Lower leg skin (tissue), 4 donors: ENCODE measurements at regions not wholly inside any gene's neighbourhood (a gene's known extent, or its start where the extent isn't known, plus 50 kb on each side); places are given as distances from the start of the nearest gene placed in this dataset.

Source experiments
- DNase-seq, 2 donors: peaks; one replicate each; pipeline ENCODE4 v3.0.0-alpha.2; 2019; ENCODE audit warnings: low spot score in 2 of 2
- H3K4me3 ChIP-seq: fragments of 200-600 bp; sonication (generic); 2 replicates; pipeline ENCODE4 v1.5.1; 2017; ENCODE audit warnings: mild to moderate bottlenecking, low read depth; ENCODE audit not compliant: poor library complexity, severe bottlenecking
- POLR2A ChIP-seq, 2 donors: fragments of 450-650 bp; IDR thresholded peaks; one replicate each; pipeline ENCODE4 v1.6.1; 2016 to 2017; ENCODE audit warnings: antibody characterized with exemption in 2 of 2, mild to moderate bottlenecking in 1 of 2, moderate library complexity in 1 of 2
- WGBS, 2 donors: methylation state at CpG; one replicate each; pipeline ENCODE4 v1.1.5; 2018; 5-methylcytosine and 5-hydroxymethylcytosine counted together
- intact Hi-C: fragments of 100-400 bp; cut with DNase I; formaldehyde crosslinking; loops from one replicate; pipeline ENCODE4 v1.15.0; 2023; ENCODE audit warnings: low total_unique reads
- TF ChIP-seq, protein P1 (sequence below), 3 donors: fragments of 450-650 bp; IDR thresholded peaks; one replicate each; pipeline ENCODE4 v1.5.1; 2016; ENCODE audit warnings: antibody characterized with exemption in 3 of 3, mild to moderate bottlenecking in 3 of 3, moderate library complexity in 2 of 3

DNA sequence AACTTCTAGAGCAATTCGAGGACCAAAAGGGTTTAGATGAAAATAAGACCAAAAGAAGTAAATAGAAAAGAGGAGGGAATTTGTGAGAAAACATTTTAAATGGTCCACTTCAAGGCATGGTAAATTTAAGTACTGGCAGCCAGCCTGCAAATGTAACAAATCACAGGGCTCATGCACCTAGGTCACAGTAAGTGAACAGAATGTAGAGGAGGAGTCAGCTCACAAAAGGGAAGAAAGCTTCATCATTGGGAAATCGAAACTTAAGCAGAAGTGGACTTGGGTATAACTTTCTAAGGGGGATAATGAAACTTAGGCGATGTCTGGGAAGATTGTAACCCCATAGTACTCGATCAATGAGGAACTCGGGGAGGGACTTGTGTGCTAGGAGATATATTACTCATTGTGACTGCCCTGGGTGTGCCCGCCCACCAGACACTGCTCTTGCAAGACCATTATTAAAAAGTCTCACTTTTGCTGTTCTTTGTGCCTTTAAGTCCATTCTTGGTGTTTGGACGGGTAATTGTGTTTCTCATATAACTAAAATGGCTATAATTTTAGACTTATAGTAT, 1053.6 kb upstream of the MIR17HG start:
- TF ChIP-seq POLR2A (IDR thresholded peaks at IDR 0.05), result no peak
- TF ChIP-seq, protein P1, sequence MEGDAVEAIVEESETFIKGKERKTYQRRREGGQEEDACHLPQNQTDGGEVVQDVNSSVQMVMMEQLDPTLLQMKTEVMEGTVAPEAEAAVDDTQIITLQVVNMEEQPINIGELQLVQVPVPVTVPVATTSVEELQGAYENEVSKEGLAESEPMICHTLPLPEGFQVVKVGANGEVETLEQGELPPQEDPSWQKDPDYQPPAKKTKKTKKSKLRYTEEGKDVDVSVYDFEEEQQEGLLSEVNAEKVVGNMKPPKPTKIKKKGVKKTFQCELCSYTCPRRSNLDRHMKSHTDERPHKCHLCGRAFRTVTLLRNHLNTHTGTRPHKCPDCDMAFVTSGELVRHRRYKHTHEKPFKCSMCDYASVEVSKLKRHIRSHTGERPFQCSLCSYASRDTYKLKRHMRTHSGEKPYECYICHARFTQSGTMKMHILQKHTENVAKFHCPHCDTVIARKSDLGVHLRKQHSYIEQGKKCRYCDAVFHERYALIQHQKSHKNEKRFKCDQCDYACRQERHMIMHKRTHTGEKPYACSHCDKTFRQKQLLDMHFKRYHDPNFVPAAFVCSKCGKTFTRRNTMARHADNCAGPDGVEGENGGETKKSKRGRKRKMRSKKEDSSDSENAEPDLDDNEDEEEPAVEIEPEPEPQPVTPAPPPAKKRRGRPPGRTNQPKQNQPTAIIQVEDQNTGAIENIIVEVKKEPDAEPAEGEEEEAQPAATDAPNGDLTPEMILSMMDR (IDR thresholded peaks at IDR 0.05), result no peak
- no peak overlapping the region for H3K4me3 ChIP-seq
- 87 to 91% methylated on average over 7 of the region's 7 CpGs for WGBS, 2 donors
- intact Hi-C loops, result no loop called here
- DNase-seq, result no peak

DNA sequence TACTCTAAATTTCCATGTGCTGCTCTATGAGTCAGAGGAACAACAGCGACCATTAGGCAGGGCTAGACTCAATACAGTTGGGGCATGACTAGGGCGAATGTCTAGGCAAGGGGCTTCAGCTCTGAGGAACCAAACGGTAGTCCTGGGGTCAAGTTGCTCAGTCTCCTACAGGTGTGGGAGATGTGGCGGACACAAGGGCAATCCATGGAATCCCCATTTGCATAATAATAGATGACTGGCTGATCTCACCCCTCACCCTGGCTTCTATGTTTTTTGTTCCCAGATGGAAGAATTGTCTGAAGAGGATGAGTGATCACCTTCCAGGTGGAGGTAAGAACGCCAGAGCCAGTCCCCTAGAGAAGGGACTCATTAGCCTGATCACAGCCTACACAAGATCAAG, 1048.2 kb upstream of the MIR17HG start:
- intact Hi-C loops, result no loop called here
- TF ChIP-seq POLR2A (IDR thresholded peaks at IDR 0.05), result no peak
- TF ChIP-seq, protein P1 (IDR thresholded peaks at IDR 0.05), result no peak
- 81 to 90% methylated on average over 5 of the region's 5 CpGs for WGBS, 2 donors
- DNase-seq, result no peak
- no peak overlapping the region for H3K4me3 ChIP-seq

DNA sequence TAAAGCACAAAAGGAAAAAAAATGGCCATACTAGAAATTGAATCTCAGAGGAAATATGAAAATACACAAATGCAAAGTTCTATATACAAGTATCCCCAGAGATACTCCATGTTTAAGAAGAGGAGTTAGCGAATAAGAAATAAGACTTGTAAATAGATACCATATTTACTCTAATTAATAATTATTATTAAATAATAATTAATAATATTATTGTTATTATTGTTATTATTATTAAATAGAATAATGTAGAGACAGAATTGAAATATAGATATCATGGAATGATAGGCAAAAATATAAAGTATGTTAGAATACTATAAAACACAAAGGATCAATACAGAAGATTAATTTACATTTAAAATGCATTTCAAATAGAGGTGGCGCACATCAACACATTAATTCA, 1047.5 kb upstream of the MIR17HG start:
- no peak overlapping the region for H3K4me3 ChIP-seq
- 96% methylated on average over 2 of the region's 2 CpGs for WGBS, 2 donors
- DNase-seq, result no peak
- intact Hi-C loops, result no loop called here
- no peak for TF ChIP-seq POLR2A (IDR thresholded peaks at IDR 0.05)
- TF ChIP-seq, protein P1 (IDR thresholded peaks at IDR 0.05), result no peak

DNA sequence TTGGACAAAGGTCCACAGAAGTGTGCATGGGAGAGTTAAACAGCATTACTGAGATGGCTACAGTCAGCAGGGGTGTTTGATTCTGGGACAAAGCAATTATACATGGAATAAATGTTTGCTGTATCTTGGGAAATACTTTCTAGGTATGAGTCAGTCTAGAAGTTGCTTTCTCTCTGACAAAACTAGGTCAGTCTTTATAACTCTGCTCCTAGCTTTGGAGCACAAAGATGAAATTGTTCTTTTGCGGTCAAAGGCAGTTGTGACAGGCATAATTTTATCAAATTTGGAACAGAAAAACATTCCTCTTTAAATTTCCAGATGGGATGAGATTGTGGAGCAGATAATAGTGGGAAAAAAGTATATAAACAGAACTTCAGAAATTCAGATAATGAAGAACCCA, 1045.4 kb upstream of the MIR17HG start:
- DNase-seq, result no peak
- intact Hi-C loops, result no loop called here
- WGBS, 2 donors, result 20 to 36% methylated on average over 1 of the region's 1 CpG
- no peak overlapping the region for H3K4me3 ChIP-seq
- TF ChIP-seq, protein P1 (IDR thresholded peaks at IDR 0.05), result no peak
- TF ChIP-seq POLR2A (IDR thresholded peaks at IDR 0.05), result no peak

DNA sequence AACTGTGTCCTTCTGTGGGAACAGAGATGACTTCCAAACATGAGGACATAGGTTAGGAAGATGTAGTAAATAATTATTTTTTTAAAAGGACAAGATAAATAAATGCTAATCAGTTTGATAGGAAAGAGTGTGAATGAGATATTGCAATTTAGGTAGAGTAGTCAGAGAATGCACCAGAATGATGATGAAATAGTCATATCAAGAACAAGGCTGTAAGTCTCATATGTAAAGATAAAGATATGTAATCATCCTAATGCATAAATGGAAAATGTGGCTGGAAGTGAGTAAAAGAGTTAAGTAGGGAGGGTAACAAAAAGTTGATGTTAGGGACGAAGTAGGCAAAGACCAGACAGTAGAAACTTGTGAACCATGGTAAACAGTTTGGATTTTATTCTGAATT, 1041.7 kb upstream of the MIR17HG start:
- intact Hi-C loops, result no loop called here
- WGBS, 2 donors, result 86 to 96% methylated on average over 1 of the region's 1 CpG
- no peak overlapping the region for H3K4me3 ChIP-seq
- no peak for DNase-seq
- TF ChIP-seq, protein P1 (IDR thresholded peaks at IDR 0.05), result no peak
- no peak for TF ChIP-seq POLR2A (IDR thresholded peaks at IDR 0.05)

DNA sequence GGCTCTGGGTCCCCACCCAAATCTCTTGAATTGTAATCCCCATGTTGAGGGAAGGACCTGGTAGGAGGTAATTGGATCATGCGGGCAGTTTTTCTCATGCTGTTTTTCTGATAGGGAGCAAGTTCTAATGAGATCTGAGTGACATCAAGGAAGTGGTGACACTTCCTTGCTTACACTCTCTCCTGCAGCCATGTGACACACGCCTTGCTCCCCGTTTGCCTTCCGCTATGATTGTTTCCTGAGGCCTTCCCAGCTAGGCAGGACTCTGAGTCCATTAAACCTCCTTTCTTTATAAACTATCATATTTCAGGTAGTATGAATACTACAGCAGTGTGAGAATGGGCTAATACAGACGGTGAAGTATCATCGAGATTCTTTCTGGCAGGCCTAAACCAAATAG, 1040.4 kb upstream of the MIR17HG start:
- no peak for DNase-seq
- TF ChIP-seq POLR2A (IDR thresholded peaks at IDR 0.05), result no peak
- TF ChIP-seq, protein P1 (IDR thresholded peaks at IDR 0.05), result no peak
- no peak overlapping the region for H3K4me3 ChIP-seq
- 86 to 90% methylated on average over 6 of the region's 6 CpGs for WGBS, 2 donors
- intact Hi-C loops, result no loop called here
